Activated B cell treated with CpG ODN at 0.5 μM for 24 hours (primary cell): ENCODE measurements at regions not wholly inside any gene's neighbourhood (a gene's known extent, or its start where the extent isn't known, plus 50 kb on each side); places are given as distances from the start of the nearest gene placed in this dataset.

Source experiments
- ATAC-seq: fragments of 200-7000 bp; cut with Tn5 transposase; one replicate; pipeline ENCODE4 v1.10.0; 2021; ENCODE audit warnings: low read depth, mild to moderate bottlenecking, moderate library complexity
- CTCF ChIA-PET: fragments of 350-600 bp; sonication (Branson Sonifier 250); formaldehyde crosslinking; loops from one replicate; lab custom pipeline; 2021; ENCODE audit warnings: antibody characterized with exemption; lab: Charles Lee
- POLR2A ChIA-PET: fragments of 350-600 bp; sonication (Branson Sonifier 250); formaldehyde crosslinking; loops from one replicate; lab custom pipeline; 2021; ENCODE audit warnings: antibody characterized with exemption; lab: Charles Lee
- DNase-seq: peaks from one replicate; pipeline ENCODE4 v3.0.0; 2022
- H3K27ac Mint-ChIP-seq: one replicate; pipeline ENCODE4 v1.8.0; 2020; ENCODE audit warnings: mixed read lengths
- H3K27me3 Mint-ChIP-seq: one replicate; pipeline ENCODE4 v1.8.0; 2021; ENCODE audit warnings: mixed read lengths
- H3K36me3 Mint-ChIP-seq: one replicate; pipeline ENCODE4 v1.8.0; 2021; ENCODE audit warnings: low read depth, mixed read lengths
- H3K4me1 Mint-ChIP-seq: one replicate; pipeline ENCODE4 v1.8.0; 2021; ENCODE audit warnings: mixed read lengths
- H3K4me3 Mint-ChIP-seq: one replicate; pipeline ENCODE4 v1.8.0; 2020; ENCODE audit warnings: mild to moderate bottlenecking, mixed read lengths
- H3K9me3 Mint-ChIP-seq: one replicate; pipeline ENCODE4 v1.8.0; 2020; ENCODE audit warnings: mixed read lengths
- intact Hi-C: fragments of 100-400 bp; cut with micrococcal nuclease; formaldehyde crosslinking; loops from one replicate; pipeline ENCODE4 v1.15.1; 2024
- TF ChIP-seq, protein P1 (sequence below): fragments of 200-600 bp; IDR thresholded peaks from one replicate; pipeline ENCODE4 v1.8.0; 2022; ENCODE audit warnings: antibody characterized with exemption, mild to moderate bottlenecking

DNA sequence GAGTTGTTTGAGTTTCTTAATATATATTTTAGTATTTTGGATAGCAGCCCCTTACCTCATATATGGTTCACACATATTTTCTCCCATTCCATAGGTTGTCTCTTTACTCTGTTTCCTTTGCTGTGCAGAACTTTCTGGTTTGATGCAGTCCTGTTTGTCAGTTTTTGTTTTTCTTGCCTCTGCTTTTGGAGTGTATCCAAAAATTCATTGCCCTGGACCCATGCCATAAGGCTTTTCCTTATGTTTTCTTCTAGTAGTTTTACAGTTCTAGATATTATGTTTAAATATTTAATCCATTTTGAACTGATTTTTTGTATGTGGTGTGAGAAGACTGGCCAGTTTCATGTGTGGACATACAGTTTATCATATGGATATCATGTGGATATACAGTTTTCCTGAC is 58.5 kb upstream of the NUDT6 start:
- ATAC-seq (no peak), DNase-seq (no peak)
- peaks cover 71% of the 10 kb centered on the region for H3K36me3 Mint-ChIP-seq
- H3K4me3 Mint-ChIP-seq = no peak overlapping the region
- no peaks in the 10 kb centered on the region for H3K27me3 Mint-ChIP-seq
- no peak overlapping the region for H3K27ac Mint-ChIP-seq
- no peaks in the 10 kb centered on the region for H3K4me1 Mint-ChIP-seq
- CTCF ChIA-PET = no interaction called here
- TF ChIP-seq, protein P1, sequence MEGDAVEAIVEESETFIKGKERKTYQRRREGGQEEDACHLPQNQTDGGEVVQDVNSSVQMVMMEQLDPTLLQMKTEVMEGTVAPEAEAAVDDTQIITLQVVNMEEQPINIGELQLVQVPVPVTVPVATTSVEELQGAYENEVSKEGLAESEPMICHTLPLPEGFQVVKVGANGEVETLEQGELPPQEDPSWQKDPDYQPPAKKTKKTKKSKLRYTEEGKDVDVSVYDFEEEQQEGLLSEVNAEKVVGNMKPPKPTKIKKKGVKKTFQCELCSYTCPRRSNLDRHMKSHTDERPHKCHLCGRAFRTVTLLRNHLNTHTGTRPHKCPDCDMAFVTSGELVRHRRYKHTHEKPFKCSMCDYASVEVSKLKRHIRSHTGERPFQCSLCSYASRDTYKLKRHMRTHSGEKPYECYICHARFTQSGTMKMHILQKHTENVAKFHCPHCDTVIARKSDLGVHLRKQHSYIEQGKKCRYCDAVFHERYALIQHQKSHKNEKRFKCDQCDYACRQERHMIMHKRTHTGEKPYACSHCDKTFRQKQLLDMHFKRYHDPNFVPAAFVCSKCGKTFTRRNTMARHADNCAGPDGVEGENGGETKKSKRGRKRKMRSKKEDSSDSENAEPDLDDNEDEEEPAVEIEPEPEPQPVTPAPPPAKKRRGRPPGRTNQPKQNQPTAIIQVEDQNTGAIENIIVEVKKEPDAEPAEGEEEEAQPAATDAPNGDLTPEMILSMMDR = no peak
- intact Hi-C loops = no loop called here
- peaks cover 11% of the 10 kb centered on the region for H3K9me3 Mint-ChIP-seq
- POLR2A ChIA-PET = no interaction called here

DNA sequence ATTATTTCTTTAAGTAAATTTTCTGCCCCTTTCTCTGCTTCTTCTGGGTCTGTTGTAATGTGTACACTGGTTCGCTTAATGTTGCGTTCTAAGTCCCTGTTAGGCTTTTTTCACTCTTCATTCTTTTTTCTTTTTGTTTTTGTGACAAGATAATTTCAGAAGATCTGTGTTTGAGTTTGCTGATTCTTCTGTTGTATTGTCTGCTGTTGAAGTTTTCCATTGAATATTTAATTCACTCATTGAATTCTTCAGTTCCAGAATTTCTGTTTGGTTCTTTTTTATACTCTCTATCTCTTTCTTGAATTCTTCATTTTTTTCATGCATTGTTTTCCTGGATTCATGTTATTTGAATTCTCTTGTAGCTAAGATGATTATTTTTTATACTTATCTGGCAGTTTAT is 66.3 kb upstream of the NUDT6 start:
- TF ChIP-seq, protein P1 = no peak
- peaks cover 74% of the 10 kb centered on the region for H3K36me3 Mint-ChIP-seq
- H3K4me3 Mint-ChIP-seq = no peak overlapping the region
- POLR2A ChIA-PET = no interaction called here
- peaks cover 35% of the 10 kb centered on the region for H3K9me3 Mint-ChIP-seq
- intact Hi-C loops = no loop called here
- no peak overlapping the region for H3K27ac Mint-ChIP-seq
- ATAC-seq (no peak), DNase-seq (no peak)
- no peaks in the 10 kb centered on the region for H3K27me3 Mint-ChIP-seq
- CTCF ChIA-PET = no interaction called here
- no peaks in the 10 kb centered on the region for H3K4me1 Mint-ChIP-seq

DNA sequence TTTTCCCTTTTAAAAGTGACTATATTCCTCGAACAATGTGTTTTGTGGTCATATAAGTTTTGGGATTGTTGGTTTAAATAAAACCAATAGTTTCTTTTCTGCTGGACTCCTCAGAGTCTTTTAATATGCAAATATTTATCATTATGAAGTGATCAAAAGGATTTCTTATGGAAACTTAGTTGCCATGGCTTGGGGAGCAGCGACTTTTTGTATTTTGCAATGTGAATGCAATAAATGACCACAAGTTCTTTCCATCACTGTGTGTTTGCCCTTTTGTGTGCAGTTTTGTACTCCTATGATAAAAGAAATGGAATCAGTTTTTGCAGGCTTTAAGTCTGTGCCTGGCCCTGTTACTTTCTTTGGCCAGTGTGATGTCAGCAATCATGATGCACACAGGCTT is 68.5 kb upstream of the NUDT6 start:
- H3K9me3 Mint-ChIP-seq = peaks cover 25% of the 10 kb centered on the region
- no peak overlapping the region for H3K4me3 Mint-ChIP-seq
- DNase-seq = no peak
- intact Hi-C loops = no loop called here
- H3K27ac Mint-ChIP-seq = no peak overlapping the region
- no peaks in the 10 kb centered on the region for H3K27me3 Mint-ChIP-seq
- ChIA-PET CTCF (no interaction called here), POLR2A (no interaction called here)
- ATAC-seq = no peak
- TF ChIP-seq, protein P1 = no peak
- peaks cover 52% of the 10 kb centered on the region for H3K36me3 Mint-ChIP-seq
- no peaks in the 10 kb centered on the region for H3K4me1 Mint-ChIP-seq

DNA sequence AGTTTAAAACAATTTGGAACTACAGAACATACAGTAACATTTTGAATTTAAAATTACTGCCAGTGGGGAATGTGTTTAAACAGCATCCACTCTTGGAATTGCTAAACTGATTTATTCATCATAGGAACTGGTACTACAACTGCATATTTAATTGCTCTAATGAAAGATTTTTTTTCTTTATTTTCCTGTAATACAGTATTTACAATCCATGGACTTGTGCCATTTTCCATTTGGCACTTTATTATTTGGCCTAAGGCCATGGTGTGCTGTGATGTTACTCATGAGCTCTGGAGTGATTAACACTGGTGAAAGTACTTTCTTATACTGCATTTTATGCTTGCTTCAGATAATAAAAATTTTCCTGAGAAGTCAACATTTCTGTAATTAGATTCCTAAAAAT is 69.7 kb upstream of the NUDT6 start:
- H3K27ac Mint-ChIP-seq = no peak overlapping the region
- TF ChIP-seq, protein P1 = no peak
- H3K9me3 Mint-ChIP-seq = peaks cover 17% of the 10 kb centered on the region
- ChIA-PET CTCF (no interaction called here), POLR2A (no interaction called here)
- no peak overlapping the region for H3K4me3 Mint-ChIP-seq
- H3K4me1 Mint-ChIP-seq = no peaks in the 10 kb centered on the region
- no peak for ATAC-seq
- no peak for DNase-seq
- H3K27me3 Mint-ChIP-seq = no peaks in the 10 kb centered on the region
- intact Hi-C loops = no loop called here
- peaks cover 48% of the 10 kb centered on the region for H3K36me3 Mint-ChIP-seq

DNA sequence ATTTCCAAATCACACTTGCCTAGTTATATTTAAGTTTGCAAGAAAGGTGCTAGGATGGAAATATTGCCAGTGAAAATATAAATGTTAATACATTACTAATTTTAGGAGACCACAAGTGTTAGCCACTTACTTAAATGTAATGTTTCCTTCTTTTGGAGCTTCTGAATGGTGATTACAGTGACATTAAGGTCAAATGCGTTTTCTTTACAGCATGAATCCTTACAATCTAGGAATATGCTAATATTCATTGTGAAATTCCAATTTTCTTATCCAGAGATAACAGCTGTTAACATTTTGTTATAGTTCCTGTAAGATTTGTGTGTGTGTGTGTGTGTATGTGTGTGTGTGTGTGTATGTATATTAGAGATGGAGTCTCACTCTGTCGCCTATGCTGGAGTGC is 70.2 kb upstream of the NUDT6 start:
- ATAC-seq = no peak
- no peak overlapping the region for H3K4me3 Mint-ChIP-seq
- ChIA-PET POLR2A (no interaction called here), CTCF (no interaction called here)
- no peaks in the 10 kb centered on the region for H3K27me3 Mint-ChIP-seq
- H3K4me1 Mint-ChIP-seq = peaks cover 1% of the 10 kb centered on the region
- no peak for DNase-seq
- intact Hi-C loops = no loop called here
- TF ChIP-seq, protein P1 = no peak
- peaks cover 14% of the 10 kb centered on the region for H3K9me3 Mint-ChIP-seq
- H3K27ac Mint-ChIP-seq = no peak overlapping the region
- peaks cover 49% of the 10 kb centered on the region for H3K36me3 Mint-ChIP-seq
